DND-41 (cell line): ENCODE measurements at regions not wholly inside any gene's neighbourhood (a gene's known extent, or its start where the extent isn't known, plus 50 kb on each side); places are given as distances from the start of the nearest gene placed in this dataset.

ENCODE experiments used
- ATAC-seq: fragments of 200-7000 bp; cut with Tn5 transposase; 3 replicates; pipeline ENCODE4 v1.9.1; 2021; ENCODE audit warnings: low read depth; ENCODE audit not compliant: insufficient read depth
- DNase-seq: peaks from one replicate; pipeline ENCODE4 v3.0.0-alpha.2; 2020
- H2AFZ ChIP-seq: 2 replicates; pipeline ENCODE4 v1.6.0; 2012; ENCODE audit warnings: low read depth, low read length
- H3K27ac ChIP-seq: 2 replicates; pipeline ENCODE4 v1.5.1; 2012; ENCODE audit warnings: low read length, inconsistent platforms
- H3K27me3 ChIP-seq: fragments of 200-600 bp; sonication (generic); 2 replicates; pipeline ENCODE4 v1.6.0; 2012; ENCODE audit warnings: low read length, mild to moderate bottlenecking, inconsistent platforms; ENCODE audit not compliant: insufficient read depth, poor library complexity
- H3K36me3 ChIP-seq: 2 replicates; pipeline ENCODE4 v1.5.1; 2012; ENCODE audit warnings: low read length, inconsistent platforms; ENCODE audit not compliant: insufficient read depth
- H3K4me1 ChIP-seq: 2 replicates; pipeline ENCODE4 v1.5.1; 2012; ENCODE audit warnings: mild to moderate bottlenecking, low read length; ENCODE audit not compliant: insufficient read depth
- H3K4me2 ChIP-seq: 2 replicates; pipeline ENCODE4 v1.6.0; 2012; ENCODE audit warnings: mild to moderate bottlenecking, moderate library complexity, low read length, inconsistent platforms; ENCODE audit not compliant: insufficient read depth
- H3K4me3 ChIP-seq, 2 experiments: fragments of 200-600 bp in 1 of 2; shearing (Covaris generic) in 1 of 2; 2 replicates each; pipeline ENCODE4 v1.5.1; 2012 to 2016; ENCODE audit warnings: inconsistent platforms in 2 of 2, low read length in 2 of 2, mild to moderate bottlenecking in 2 of 2, low read depth in 1 of 2, moderate library complexity in 1 of 2
- H3K79me2 ChIP-seq: 2 replicates; pipeline ENCODE4 v1.6.0; 2012; ENCODE audit warnings: low read length, inconsistent platforms; ENCODE audit not compliant: insufficient read depth
- H3K9ac ChIP-seq: 2 replicates; pipeline ENCODE4 v1.6.0; 2012; ENCODE audit warnings: low read depth, mild to moderate bottlenecking, inconsistent platforms, low read length, moderate library complexity
- H3K9me3 ChIP-seq: 2 replicates; pipeline ENCODE4 v1.5.1; 2012; ENCODE audit warnings: low read length, moderate library complexity, mild to moderate bottlenecking, inconsistent platforms; ENCODE audit not compliant: insufficient read depth, severe bottlenecking
- H4K20me1 ChIP-seq: 2 replicates; pipeline ENCODE4 v1.6.0; 2012; ENCODE audit warnings: low read length; ENCODE audit not compliant: insufficient read depth
- EZH2 ChIP-seq: IDR thresholded peaks from 3 replicates; pipeline ENCODE4 v1.6.1; 2012; ENCODE audit warnings: borderline replicate concordance, low read depth, mild to moderate bottlenecking, moderate library complexity, low read length, inconsistent platforms; ENCODE audit not compliant: severe bottlenecking
- TF ChIP-seq, protein P1 (sequence below): IDR thresholded peaks from 2 replicates; pipeline ENCODE4 v1.5.1; 2012; ENCODE audit warnings: borderline replicate concordance, low read length, moderate library complexity, mild to moderate bottlenecking; ENCODE audit not compliant: poor library complexity, severe bottlenecking; ENCODE audit errors: extremely low read depth

DNA sequence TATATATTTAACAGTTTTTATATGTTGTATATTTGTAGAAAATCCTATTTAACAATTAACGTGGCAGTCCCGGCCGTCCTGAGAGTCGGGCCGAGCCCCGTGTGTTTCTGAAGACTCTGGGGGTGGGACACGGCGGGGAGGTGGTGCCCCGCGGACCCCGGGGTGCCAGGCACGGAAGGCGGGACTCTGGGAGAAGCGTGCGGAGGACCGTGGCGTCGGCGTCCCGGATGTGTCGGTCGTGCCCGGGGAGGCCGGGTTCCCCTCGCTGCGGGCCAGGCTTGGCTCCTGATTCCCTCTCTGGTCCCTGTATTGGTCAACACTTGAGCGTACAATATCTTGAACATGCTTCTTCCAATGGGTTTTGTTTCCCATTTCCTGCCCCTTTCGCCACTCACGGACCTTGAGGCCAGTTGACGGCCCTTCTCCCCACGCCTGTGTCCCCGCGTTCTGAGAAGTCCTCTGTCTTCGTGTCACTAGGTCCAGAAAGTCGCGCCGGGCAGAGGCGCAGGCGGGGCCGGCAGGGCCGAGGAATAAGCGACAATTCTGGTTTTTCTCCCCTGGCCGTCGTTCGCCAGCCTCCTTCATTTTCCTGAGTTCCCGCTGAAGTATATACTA lies 1076.7 kb downstream of the BRD1 start:
- DNase-seq (no peak), ATAC-seq (no peak)
- Histone ChIP-seq H3K4me3 (no peak overlapping the region), H3K9ac (no peak overlapping the region), H3K36me3 (no peaks in the 10 kb centered on the region), H4K20me1 (peaks cover 8% of the 10 kb centered on the region; the same call in 1 of the 2 replicates), H3K27me3 (no peaks in the 10 kb centered on the region), H3K4me1 (no peaks in the 10 kb centered on the region), H3K79me2 (no peaks in the 10 kb centered on the region), H3K4me2 (no peak overlapping the region), H2AFZ (no peak overlapping the region), H3K9me3 (no peaks in the 10 kb centered on the region), H3K27ac (no peak overlapping the region)
- TF ChIP-seq, protein P1, sequence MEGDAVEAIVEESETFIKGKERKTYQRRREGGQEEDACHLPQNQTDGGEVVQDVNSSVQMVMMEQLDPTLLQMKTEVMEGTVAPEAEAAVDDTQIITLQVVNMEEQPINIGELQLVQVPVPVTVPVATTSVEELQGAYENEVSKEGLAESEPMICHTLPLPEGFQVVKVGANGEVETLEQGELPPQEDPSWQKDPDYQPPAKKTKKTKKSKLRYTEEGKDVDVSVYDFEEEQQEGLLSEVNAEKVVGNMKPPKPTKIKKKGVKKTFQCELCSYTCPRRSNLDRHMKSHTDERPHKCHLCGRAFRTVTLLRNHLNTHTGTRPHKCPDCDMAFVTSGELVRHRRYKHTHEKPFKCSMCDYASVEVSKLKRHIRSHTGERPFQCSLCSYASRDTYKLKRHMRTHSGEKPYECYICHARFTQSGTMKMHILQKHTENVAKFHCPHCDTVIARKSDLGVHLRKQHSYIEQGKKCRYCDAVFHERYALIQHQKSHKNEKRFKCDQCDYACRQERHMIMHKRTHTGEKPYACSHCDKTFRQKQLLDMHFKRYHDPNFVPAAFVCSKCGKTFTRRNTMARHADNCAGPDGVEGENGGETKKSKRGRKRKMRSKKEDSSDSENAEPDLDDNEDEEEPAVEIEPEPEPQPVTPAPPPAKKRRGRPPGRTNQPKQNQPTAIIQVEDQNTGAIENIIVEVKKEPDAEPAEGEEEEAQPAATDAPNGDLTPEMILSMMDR = no peak
- TF ChIP-seq EZH2 = no peak

DNA sequence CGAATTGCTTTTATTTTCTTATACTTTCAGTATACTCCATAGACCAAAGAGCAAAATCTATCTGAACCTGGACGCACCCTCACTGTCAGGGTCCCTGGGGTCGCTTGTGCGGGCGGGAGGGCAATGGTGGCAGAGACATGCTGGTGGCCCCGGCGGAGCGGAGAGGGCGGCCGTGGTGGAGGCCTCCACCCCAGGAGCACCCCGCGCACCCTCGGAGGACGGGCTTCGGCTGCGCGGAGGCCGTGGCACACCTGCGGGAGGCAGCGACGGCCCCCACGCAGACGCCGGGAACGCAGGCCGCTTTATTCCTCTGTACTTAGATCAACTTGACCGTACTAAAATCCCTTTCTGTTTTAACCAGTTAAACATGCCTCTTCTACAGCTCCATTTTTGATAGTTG lies 1077.4 kb downstream of the BRD1 start:
- Histone ChIP-seq H3K36me3 (no peaks in the 10 kb centered on the region), H3K79me2 (no peaks in the 10 kb centered on the region), H3K4me1 (no peaks in the 10 kb centered on the region), H3K4me3 (no peak overlapping the region), H4K20me1 (peaks cover 8% of the 10 kb centered on the region; the same call in 1 of the 2 replicates), H3K9me3 (no peaks in the 10 kb centered on the region), H3K27me3 (no peaks in the 10 kb centered on the region), H2AFZ (no peak overlapping the region), H3K9ac (no peak overlapping the region), H3K4me2 (no peak overlapping the region), H3K27ac (no peak overlapping the region)
- ATAC-seq = no peak
- no peak for DNase-seq
- no peak for TF ChIP-seq EZH2
- TF ChIP-seq, protein P1 = no peak

GRCh38 chr22:48749555-48750227 lies 1078.0 kb downstream of the BRD1 start:
- TF ChIP-seq, protein P1 = no peak
- no peak for TF ChIP-seq EZH2
- H3K9me3 ChIP-seq = no peaks in the 10 kb centered on the region
- H3K27me3 ChIP-seq = no peaks in the 10 kb centered on the region
- no peak overlapping the region for H3K9ac ChIP-seq
- no peaks in the 10 kb centered on the region for H3K36me3 ChIP-seq
- H3K27ac ChIP-seq = no peak overlapping the region
- H4K20me1 ChIP-seq = peaks cover 8% of the 10 kb centered on the region; the same call in 1 of the 2 replicates
- no peaks in the 10 kb centered on the region for H3K79me2 ChIP-seq
- ATAC-seq (no peak), DNase-seq (no peak)
- no peaks in the 10 kb centered on the region for H3K4me1 ChIP-seq
- H2AFZ ChIP-seq = no peak overlapping the region
- no peak overlapping the region for H3K4me2 ChIP-seq
- no peak overlapping the region for H3K4me3 ChIP-seq
